ENCODE measurements at regions not wholly inside any gene's neighbourhood (a gene's known extent, or its start where the extent isn't known, plus 50 kb on each side); places are given as distances from the start of the nearest gene placed in this dataset.

GRCh38 chr5:148012801-148013200, 51.0 kb upstream of the SPINK5 start:
- FAIRE-seq (no peak), DNase-seq (ENCODE audit: low spot score) (no peak)

GRCh38 chr5:148011398-148012137, 52.2 kb upstream of the SPINK5 start:
- FAIRE-seq, result no peak
- DNase-seq (ENCODE audit: low spot score), result peak; percentile 42

GRCh38 chr5:148005788-148006520, 57.8 kb upstream of the SPINK5 start:
- DNase-seq (ENCODE audit: low spot score), result no peak
- FAIRE-seq, result no peak

- DNase-seq (ENCODE audit: low spot score) (no peak), FAIRE-seq (no peak)
Measured at GRCh38 chr5:148003226-148003625, 60.6 kb upstream of the SPINK5 start.

- FAIRE-seq (no peak), DNase-seq (ENCODE audit: low spot score) (no peak)
Measured at GRCh38 chr5:148002451-148002850, 61.3 kb upstream of the SPINK5 start.

- DNase-seq (ENCODE audit: low spot score), result no peak
Measured at GRCh38 chr5:148000036-148000435, 63.7 kb upstream of the SPINK5 start.

GRCh38 chr5:147998704-147999103, 65.1 kb upstream of the SPINK5 start:
- FAIRE-seq (no peak), DNase-seq (ENCODE audit: low spot score) (no peak)

More at GRCh38 chr5:148000036-148000435, 63.7 kb upstream of the SPINK5 start:
- FAIRE-seq, result no peak

GRCh38 chr5:147997486-147997885, 66.3 kb upstream of the SPINK5 start:
- DNase-seq (ENCODE audit: low spot score) (no peak), FAIRE-seq (no peak)

GRCh38 chr5:147996379-147996778, 67.4 kb upstream of the SPINK5 start:
- DNase-seq (ENCODE audit: low spot score) (no peak), FAIRE-seq (no peak)

- FAIRE-seq (no peak), DNase-seq (ENCODE audit: low spot score) (no peak)
Measured at GRCh38 chr5:147995846-147996245, 67.9 kb upstream of the SPINK5 start.

- FAIRE-seq (no peak), DNase-seq (ENCODE audit: low spot score) (no peak)
Measured at GRCh38 chr5:147989994-147990393, 73.8 kb upstream of the SPINK5 start.

GRCh38 chr5:147989239-147989638, 74.5 kb upstream of the SPINK5 start:
- DNase-seq (ENCODE audit: low spot score), result no peak
- no peak for FAIRE-seq

GRCh38 chr5:147986134-147986757, 77.5 kb upstream of the SPINK5 start:
- FAIRE-seq (no peak), DNase-seq (ENCODE audit: low spot score) (no peak)

- no peak for FAIRE-seq
Measured at GRCh38 chr5:147985608-147986007, 78.2 kb upstream of the SPINK5 start.

GRCh38 chr5:147983742-147984141, 77.4 kb upstream of the C5orf46 start:
- DNase-seq (ENCODE audit: low spot score), result no peak
- FAIRE-seq, result no peak

More at GRCh38 chr5:147985608-147986007, 78.2 kb upstream of the SPINK5 start:
- no peak for DNase-seq (ENCODE audit: low spot score)

- FAIRE-seq (no peak), DNase-seq (ENCODE audit: low spot score) (no peak)
Measured at GRCh38 chr5:147981074-147981473, 74.7 kb upstream of the C5orf46 start.

GRCh38 chr5:147979761-147980160, 73.4 kb upstream of the C5orf46 start:
- no peak for DNase-seq (ENCODE audit: low spot score)
- no peak for FAIRE-seq

GRCh38 chr5:147972076-147972840, 65.9 kb upstream of the C5orf46 start:
- FAIRE-seq, result no peak
- DNase-seq (ENCODE audit: low spot score), result no peak

- no peak for FAIRE-seq
- DNase-seq (ENCODE audit: low spot score), result no peak
Measured at GRCh38 chr5:147971472-147971871, 65.1 kb upstream of the C5orf46 start.

- DNase-seq (ENCODE audit: low spot score), result no peak
Measured at GRCh38 chr5:147968855-147969254, 62.5 kb upstream of the C5orf46 start.

GRCh38 chr5:147966829-147967228, 60.5 kb upstream of the C5orf46 start:
- no peak for DNase-seq (ENCODE audit: low spot score)
- FAIRE-seq, result no peak

More at GRCh38 chr5:147968855-147969254, 62.5 kb upstream of the C5orf46 start:
- no peak for FAIRE-seq

- DNase-seq (ENCODE audit: low spot score) (no peak), FAIRE-seq (no peak)
Measured at GRCh38 chr5:147966326-147966725, 60.0 kb upstream of the C5orf46 start.
